ENCODE measurements at regions not wholly inside any gene's neighbourhood (a gene's known extent, or its start where the extent isn't known, plus 50 kb on each side); places are given as distances from the start of the nearest gene placed in this dataset.

DNA sequence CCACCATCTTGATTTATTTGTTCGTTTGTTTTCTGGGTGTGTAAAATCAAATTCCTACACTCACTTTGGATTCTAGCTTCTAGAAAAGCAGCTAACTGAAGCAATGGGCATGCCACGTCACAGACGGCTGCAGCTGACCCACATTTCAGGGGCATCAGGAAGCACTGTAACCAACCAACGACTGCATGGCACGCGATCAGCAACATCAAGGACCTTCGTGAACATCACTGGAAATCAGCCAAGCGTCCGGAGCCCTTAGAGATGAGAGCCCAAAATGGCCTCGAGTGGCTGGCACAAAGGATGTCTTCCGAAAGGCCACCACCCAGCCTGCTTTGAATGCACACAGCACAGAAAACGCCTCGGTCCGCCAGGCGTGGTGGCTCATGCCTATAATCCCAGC lies 191.1 kb downstream of the OLFM1 start:
- Histone ChIP-seq H3K9me3 (no peaks in the 10 kb centered on the region), H3K36me3 (no peaks in the 10 kb centered on the region), H3K4me1 (peaks cover 0 to 7% (median 0%) of the 10 kb centered on the region in 4 donors), H3K4me3 (no peak overlapping the region), H3K27me3 (no peaks in the 10 kb centered on the region), H3K27ac (no peak overlapping the region)
- no peak for DNase-seq
- no peak for TF ChIP-seq POLR2A (IDR thresholded peaks at IDR 0.05)
- TF ChIP-seq, protein P1, sequence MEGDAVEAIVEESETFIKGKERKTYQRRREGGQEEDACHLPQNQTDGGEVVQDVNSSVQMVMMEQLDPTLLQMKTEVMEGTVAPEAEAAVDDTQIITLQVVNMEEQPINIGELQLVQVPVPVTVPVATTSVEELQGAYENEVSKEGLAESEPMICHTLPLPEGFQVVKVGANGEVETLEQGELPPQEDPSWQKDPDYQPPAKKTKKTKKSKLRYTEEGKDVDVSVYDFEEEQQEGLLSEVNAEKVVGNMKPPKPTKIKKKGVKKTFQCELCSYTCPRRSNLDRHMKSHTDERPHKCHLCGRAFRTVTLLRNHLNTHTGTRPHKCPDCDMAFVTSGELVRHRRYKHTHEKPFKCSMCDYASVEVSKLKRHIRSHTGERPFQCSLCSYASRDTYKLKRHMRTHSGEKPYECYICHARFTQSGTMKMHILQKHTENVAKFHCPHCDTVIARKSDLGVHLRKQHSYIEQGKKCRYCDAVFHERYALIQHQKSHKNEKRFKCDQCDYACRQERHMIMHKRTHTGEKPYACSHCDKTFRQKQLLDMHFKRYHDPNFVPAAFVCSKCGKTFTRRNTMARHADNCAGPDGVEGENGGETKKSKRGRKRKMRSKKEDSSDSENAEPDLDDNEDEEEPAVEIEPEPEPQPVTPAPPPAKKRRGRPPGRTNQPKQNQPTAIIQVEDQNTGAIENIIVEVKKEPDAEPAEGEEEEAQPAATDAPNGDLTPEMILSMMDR (IDR thresholded peaks at IDR 0.05), result no peak

DNA sequence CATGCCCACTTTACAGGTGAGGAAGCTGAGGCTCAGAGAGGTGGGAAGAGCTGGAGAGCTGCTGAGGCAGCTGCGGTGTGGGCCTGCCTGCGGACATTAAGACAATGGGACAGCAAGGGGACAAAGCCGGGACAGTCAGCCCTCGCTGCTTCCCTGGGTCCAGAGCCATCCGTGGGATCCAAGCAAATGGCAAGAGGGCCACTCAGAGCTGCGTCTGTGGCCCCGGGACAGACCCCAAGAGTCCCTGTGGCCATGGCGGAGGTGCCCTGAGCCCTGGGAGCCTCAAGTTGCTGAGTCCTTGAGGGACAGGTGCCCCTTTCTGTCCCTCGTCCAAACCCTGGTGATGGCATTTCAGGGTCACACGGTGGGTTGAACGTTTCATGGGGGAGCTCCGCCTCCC lies 191.9 kb downstream of the OLFM1 start:
- H3K9me3 ChIP-seq, result no peaks in the 10 kb centered on the region
- TF ChIP-seq, protein P1 (IDR thresholded peaks at IDR 0.05), result no peak
- TF ChIP-seq POLR2A (IDR thresholded peaks at IDR 0.05), result no peak
- DNase-seq, result no peak
- H3K27me3 ChIP-seq, result no peaks in the 10 kb centered on the region
- H3K4me1 ChIP-seq, result peaks cover 0 to 7% (median 0%) of the 10 kb centered on the region in 4 donors
- no peak overlapping the region for H3K4me3 ChIP-seq
- no peaks in the 10 kb centered on the region for H3K36me3 ChIP-seq
- H3K27ac ChIP-seq, result no peak overlapping the region

- Histone ChIP-seq H3K27me3 (no peaks in the 10 kb centered on the region), H3K27ac (no peak overlapping the region), H3K9me3 (no peaks in the 10 kb centered on the region), H3K4me3 (no peak overlapping the region), H3K36me3 (no peaks in the 10 kb centered on the region), H3K4me1 (peaks cover 0 to 7% (median 0%) of the 10 kb centered on the region in 4 donors)
- DNase-seq, result no peak
- TF ChIP-seq, protein P1 (IDR thresholded peaks at IDR 0.05), result no peak
- no peak for TF ChIP-seq POLR2A (IDR thresholded peaks at IDR 0.05)
Observed at GRCh38 chr9:135279834-135280393, 192.4 kb downstream of the OLFM1 start.

- Histone ChIP-seq H3K36me3 (no peaks in the 10 kb centered on the region), H3K27me3 (no peaks in the 10 kb centered on the region), H3K9me3 (no peaks in the 10 kb centered on the region), H3K4me1 (peaks cover 0 to 7% (median 0%) of the 10 kb centered on the region in 4 donors), H3K4me3 (no peak overlapping the region), H3K27ac (no peak overlapping the region)
- DNase-seq, result no peak
- TF ChIP-seq, protein P1 (IDR thresholded peaks at IDR 0.05), result no peak
- TF ChIP-seq POLR2A (IDR thresholded peaks at IDR 0.05), result no peak
Observed at GRCh38 chr9:135280666-135281065, 193.2 kb downstream of the OLFM1 start.

DNA sequence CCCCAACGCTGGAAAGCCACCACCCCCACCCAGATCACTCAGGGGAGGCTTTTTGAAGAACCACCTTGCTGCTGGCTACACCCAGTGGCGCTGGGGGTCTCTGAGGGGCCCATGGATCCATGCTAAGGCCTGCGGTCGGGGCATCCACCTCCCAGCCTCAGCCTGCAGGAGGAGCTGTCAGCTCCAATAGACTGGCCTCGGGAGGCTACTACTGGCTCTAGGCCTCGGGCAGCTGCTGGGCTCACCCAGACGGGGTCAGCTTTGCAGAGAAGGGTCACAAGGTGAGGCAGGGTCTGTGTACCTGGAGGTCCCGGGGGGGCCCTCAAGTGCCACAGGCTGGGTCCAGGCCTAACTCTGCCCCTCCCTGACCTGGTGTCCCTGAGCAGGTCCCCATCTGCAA lies 193.7 kb downstream of the OLFM1 start:
- Histone ChIP-seq H3K4me3 (no peak overlapping the region), H3K36me3 (no peaks in the 10 kb centered on the region), H3K27me3 (no peaks in the 10 kb centered on the region), H3K4me1 (peaks cover 0 to 7% (median 0%) of the 10 kb centered on the region in 4 donors), H3K9me3 (no peaks in the 10 kb centered on the region), H3K27ac (no peak overlapping the region)
- TF ChIP-seq POLR2A (IDR thresholded peaks at IDR 0.05), result no peak
- TF ChIP-seq, protein P1 (IDR thresholded peaks at IDR 0.05), result no peak
- no peak for DNase-seq
